DMS153 treated with DMSO at 0.1 percent for 48 hours (cell line): ENCODE measurements at regions not wholly inside any gene's neighbourhood (a gene's known extent, or its start where the extent isn't known, plus 50 kb on each side); places are given as distances from the start of the nearest gene placed in this dataset.
A peak's percentile ranks its signal among the peaks of the same experiment; 100 is the strongest.

Experiments used
- DNase-seq: peaks from one replicate; lab custom pipeline; 2025; ENCODE audit not compliant: unreplicated experiment; lab: John Stamatoyannopoulos, UW

GRCh38 chr13:111862836-111863815 lies 203.8 kb upstream of the SOX1 start:
- DNase-seq = no peak

DNA sequence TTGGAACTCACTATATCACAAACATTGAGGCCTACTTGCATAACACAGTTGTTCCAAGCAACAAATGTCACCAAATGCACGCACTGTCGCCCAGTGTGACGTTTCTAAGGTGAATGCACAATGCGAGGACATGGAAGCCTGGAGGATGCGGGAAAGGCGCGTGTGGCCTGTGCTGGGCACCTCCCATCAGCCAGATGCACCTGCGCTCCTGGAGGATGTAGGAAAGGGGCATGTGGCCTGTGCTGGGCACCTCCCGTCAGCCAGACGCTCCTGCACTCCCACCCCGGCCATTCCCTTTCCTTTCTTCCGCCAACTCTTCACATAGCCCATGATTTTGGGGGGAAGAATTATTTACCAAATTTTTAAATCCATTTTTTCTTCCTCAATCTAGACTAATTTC lies 202.4 kb upstream of the SOX1 start:
- DNase-seq = no peak

GRCh38 chr13:111865046-111865445 lies 201.9 kb upstream of the SOX1 start:
- DNase-seq = no peak

- DNase-seq = no peak
Measured at GRCh38 chr13:111865826-111866225, 201.1 kb upstream of the SOX1 start.

- no peak for DNase-seq
Measured at GRCh38 chr13:111866731-111867245, 200.2 kb upstream of the SOX1 start.

- DNase-seq = no peak
Measured at GRCh38 chr13:111867657-111868056, 199.3 kb upstream of the SOX1 start.

DNA sequence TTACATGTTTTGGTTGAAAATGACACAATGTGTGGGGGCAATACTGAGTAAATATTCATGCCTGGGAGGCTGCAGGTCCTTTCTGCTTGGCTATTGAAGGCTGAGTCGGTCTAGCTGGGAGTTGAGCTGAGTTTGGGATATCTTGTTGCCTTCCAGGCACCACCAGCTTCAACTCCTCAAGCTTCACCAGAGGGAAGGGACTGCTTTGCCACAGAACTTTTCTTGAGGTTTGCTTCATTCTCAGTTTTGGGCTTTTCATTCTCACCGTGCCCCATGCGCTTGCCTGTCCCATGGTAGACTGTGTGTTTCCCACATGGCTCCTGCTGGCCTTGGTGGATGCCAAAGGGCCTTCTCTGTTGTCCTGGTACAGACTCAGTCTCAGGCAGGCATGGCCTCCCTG lies 198.2 kb upstream of the SOX1 start:
- DNase-seq = no peak

- no peak for DNase-seq
Measured at GRCh38 chr13:111872475-111873150, 194.3 kb upstream of the SOX1 start.

DNA sequence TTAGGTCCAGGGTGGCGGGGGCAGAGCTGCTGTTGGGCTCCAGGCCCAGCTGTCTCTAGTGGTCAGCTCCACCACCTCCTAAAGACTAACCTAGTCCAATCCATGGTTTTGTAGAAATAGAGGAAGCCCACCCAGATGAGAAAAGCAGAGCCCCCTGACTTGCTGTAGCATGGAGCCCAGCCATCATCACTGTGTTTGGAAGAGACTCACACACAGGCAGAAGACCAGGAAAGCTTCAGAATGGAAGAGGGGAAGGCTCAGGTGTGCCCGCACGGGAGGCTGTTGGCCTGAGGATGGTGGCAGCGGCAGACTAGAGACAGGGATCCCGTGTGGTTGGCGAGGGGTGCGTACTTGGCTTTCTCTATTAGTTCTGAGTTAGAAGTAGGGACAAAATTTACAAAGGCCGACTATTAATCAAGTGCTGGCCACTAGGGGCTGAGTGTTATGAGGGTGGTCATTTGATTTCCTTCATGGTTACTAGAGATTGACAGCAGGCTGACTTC lies 193.2 kb upstream of the SOX1 start:
- DNase-seq = no peak

GRCh38 chr13:111874981-111875380 lies 192.0 kb upstream of the SOX1 start:
- DNase-seq = no peak

GRCh38 chr13:111875915-111876314 lies 191.0 kb upstream of the SOX1 start:
- no peak for DNase-seq

GRCh38 chr13:111876506-111876905 lies 190.4 kb upstream of the SOX1 start:
- DNase-seq = no peak

- no peak for DNase-seq
Measured at GRCh38 chr13:111877906-111878305, 189.0 kb upstream of the SOX1 start.

DNA sequence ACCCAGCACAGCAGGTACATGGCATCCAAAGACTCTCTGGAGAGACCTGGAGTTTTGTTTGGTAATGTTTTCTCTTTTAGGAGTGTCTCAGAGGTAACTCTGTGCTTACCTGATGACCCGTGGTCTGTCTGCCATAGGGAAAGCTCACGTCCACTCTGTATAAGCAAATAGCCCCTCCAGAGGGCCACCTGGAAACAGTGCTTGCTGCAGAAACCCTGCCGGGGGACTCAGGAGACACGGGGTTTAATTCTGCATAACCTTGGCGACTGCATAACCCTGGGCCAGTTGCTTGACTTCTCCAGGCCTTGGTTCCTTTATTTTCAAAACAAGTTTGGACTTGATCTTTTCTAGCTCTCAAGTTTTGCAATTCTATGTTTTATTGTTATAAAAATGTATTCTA lies 187.2 kb upstream of the SOX1 start:
- no peak for DNase-seq

DNA sequence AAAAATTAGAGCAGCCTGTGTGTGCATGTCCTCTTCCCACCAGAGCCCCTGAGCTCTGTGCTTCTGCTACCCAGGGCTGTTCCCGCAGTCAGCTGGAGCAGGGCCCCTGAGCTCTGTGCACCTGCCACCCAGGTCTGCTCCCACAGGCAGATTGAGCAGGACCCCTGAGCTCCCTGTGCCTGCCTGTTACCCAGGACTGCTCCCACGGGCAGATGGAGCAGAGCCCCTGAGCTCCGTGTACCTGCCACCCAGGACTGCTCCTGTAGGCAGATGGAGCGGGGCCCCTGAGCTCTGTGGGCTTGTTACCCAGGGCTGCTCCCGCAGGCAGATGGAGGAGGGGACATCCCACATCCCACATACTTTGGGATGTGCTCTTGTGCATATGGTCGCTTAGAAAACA lies 186.8 kb upstream of the SOX1 start:
- no peak for DNase-seq

GRCh38 chr13:111881700-111882099 lies 185.2 kb upstream of the SOX1 start:
- no peak for DNase-seq

GRCh38 chr13:111882351-111882750 lies 184.6 kb upstream of the SOX1 start:
- DNase-seq = no peak

GRCh38 chr13:111883571-111884343 lies 183.2 kb upstream of the SOX1 start:
- no peak for DNase-seq

DNA sequence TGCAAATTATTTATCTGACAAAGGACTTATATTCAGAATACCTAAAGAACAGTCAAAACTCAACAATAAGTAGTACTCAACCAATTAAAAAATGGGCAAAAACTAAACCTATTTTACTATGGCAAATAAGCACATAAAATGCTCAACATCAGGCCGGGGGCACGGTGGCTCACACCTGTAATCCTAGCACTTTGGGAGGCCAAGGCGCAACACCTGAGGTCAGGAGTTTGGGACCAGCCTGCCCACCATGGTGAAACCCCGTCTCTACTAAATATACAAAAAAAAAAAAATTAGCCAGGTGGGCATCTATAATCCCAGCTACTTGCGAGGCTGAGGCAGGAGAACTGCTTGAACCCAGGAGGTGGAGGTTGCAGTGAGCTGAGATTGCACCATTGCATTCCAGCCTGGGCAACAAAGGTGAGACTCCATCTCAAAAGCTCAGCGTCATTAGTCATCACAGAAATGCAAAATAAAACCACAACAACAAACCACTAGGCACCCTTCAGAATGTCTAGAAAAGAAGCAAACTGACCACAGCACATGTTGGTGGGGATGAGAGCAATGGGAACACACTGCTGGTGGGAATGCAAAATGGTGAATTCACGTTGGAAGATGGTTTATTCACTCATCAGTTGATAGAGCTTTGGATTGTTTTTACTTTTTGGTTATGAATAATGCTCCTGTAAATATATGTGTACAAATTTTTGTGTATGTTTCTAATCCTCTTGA lies 180.6 kb upstream of the SOX1 start:
- DNase-seq = no peak

- DNase-seq = peak; percentile 59
Measured at GRCh38 chr13:111893071-111893606, 173.8 kb upstream of the SOX1 start.
